K562 (cell line): ENCODE measurements at regions not wholly inside any gene's neighbourhood (a gene's known extent, or its start where the extent isn't known, plus 50 kb on each side); places are given as distances from the start of the nearest gene placed in this dataset.

Source experiments
- ATF7 ChIP-seq: fragments of 450-650 bp; IDR thresholded peaks from 2 replicates; pipeline ENCODE4 v1.7.1; 2014; ENCODE audit warnings: mild to moderate bottlenecking, moderate library complexity
- CBX5 ChIP-seq: IDR thresholded peaks from 2 replicates; pipeline ENCODE4 v1.6.1; 2014; ENCODE audit warnings: low read depth, borderline replicate concordance
- DPF2 ChIP-seq: fragments of 450-650 bp; IDR thresholded peaks from 2 replicates; pipeline ENCODE4 v1.6.1; 2016
- FOXM1 ChIP-seq, 2 experiments: fragments of 450-650 bp in 1 of 2; sonication (generic) in 1 of 2; formaldehyde crosslinking in 1 of 2; IDR thresholded peaks; 2 replicates each; pipeline versions ENCODE4 v1.6.1 to v1.9.0; 2017 to 2022; ENCODE audit warnings: low read depth in 2 of 2, mild to moderate bottlenecking in 2 of 2, missing genetic modification reagents in 1 of 2, moderate library complexity in 1 of 2
- NFRKB ChIP-seq: fragments of 450-650 bp; IDR thresholded peaks from 2 replicates; pipeline ENCODE4 v1.6.1; 2016; ENCODE audit warnings: low read depth
- POLR2A ChIP-seq: fragments of 450-650 bp; conservative IDR thresholded peaks from 2 replicates; pipeline ENCODE4 v1.6.1; 2016
- ZC3H8 ChIP-seq: fragments of 450-650 bp; IDR thresholded peaks from 2 replicates; pipeline ENCODE4 v1.6.1; 2017
- ZNF239 ChIP-seq: fragments of 250-450 bp; sonication (Bioruptor Pico); IDR thresholded peaks from 2 replicates; pipeline ENCODE4 v1.4.0; 2020; ENCODE audit warnings: mild to moderate bottlenecking
- ZNF766 ChIP-seq: fragments of 200-800 bp; sonication (Bioruptor generic); conservative IDR thresholded peaks from 2 replicates; pipeline ENCODE4 v1.6.1; 2016; ENCODE audit warnings: missing genetic modification characterization, missing compliant biosample characterization
- TF ChIP-seq, protein P1 (sequence below), 3 experiments: IDR thresholded peaks in 2 of 3; conservative IDR thresholded peaks in 1 of 3; 2 replicates each; pipeline ENCODE4 v1.5.1; 2011 to 2012; ENCODE audit warnings: low read length in 3 of 3, mild to moderate bottlenecking in 3 of 3, control low read depth in 2 of 3, improper control_type of control experiment in 1 of 3, inconsistent platforms in 1 of 3, low read depth in 1 of 3, mixed read lengths in 1 of 3, moderate library complexity in 1 of 3; ENCODE audit not compliant: insufficient read depth in 2 of 3
- TF ChIP-seq, protein P2 (sequence below): sonication (generic); formaldehyde crosslinking; IDR thresholded peaks from 2 replicates; pipeline ENCODE4 v1.8.0; 2022; ENCODE audit warnings: missing genetic modification reagents, mild to moderate bottlenecking, borderline replicate concordance
- TF ChIP-seq, protein P3 (sequence below): fragments of 200-800 bp; sonication (Bioruptor generic); IDR thresholded peaks from 2 replicates; pipeline ENCODE4 v1.6.1; 2016; ENCODE audit warnings: missing genetic modification characterization, missing compliant biosample characterization
- TF ChIP-seq, protein P4 (sequence below): fragments of 450-650 bp; IDR thresholded peaks from 2 replicates; pipeline ENCODE4 v1.6.1; 2016; ENCODE audit warnings: missing biosample characterization, missing genetic modification characterization
- TF ChIP-seq, protein P5 (sequence below): IDR thresholded peaks from 2 replicates; pipeline ENCODE4 v1.6.1; 2011; ENCODE audit not compliant: insufficient read length; ENCODE audit errors: extremely low read depth

DNA sequence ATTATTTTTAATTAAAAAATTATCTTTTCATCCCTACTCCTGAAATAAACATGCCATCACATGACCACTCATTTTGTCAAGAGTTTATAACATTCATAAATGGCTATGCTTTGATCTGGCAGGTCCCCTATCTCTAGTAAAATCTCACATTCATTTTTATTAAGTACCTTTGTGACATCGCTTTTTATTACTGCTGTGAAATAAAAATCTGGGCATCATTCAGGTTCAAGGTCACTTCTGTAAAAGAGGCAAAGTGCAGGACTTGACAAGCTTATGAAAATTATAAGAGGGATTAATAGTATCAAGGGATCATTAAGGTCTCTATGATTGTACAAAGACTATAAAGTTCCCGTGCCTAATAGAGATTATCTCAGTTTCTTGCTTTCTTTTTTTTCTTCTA, 416.8 kb upstream of the SEMA3A start:
- TF ChIP-seq POLR2A (no peak), ZNF766 (CRISPR knock-in tag) (no peak), FOXM1 (IDR thresholded peaks at IDR 0.05; ENCODE audit: low read depth) (no peak), FOXM1 (CRISPR knock-in tag; IDR thresholded peaks at IDR 0.05; ENCODE audit: low read depth) (no peak), ZNF239 (CRISPR knock-in tag) (no peak), ATF7 (no peak), CBX5 (no peak), NFRKB (no peak), DPF2 (no peak), ZC3H8 (no peak)
- TF ChIP-seq, protein P1, sequence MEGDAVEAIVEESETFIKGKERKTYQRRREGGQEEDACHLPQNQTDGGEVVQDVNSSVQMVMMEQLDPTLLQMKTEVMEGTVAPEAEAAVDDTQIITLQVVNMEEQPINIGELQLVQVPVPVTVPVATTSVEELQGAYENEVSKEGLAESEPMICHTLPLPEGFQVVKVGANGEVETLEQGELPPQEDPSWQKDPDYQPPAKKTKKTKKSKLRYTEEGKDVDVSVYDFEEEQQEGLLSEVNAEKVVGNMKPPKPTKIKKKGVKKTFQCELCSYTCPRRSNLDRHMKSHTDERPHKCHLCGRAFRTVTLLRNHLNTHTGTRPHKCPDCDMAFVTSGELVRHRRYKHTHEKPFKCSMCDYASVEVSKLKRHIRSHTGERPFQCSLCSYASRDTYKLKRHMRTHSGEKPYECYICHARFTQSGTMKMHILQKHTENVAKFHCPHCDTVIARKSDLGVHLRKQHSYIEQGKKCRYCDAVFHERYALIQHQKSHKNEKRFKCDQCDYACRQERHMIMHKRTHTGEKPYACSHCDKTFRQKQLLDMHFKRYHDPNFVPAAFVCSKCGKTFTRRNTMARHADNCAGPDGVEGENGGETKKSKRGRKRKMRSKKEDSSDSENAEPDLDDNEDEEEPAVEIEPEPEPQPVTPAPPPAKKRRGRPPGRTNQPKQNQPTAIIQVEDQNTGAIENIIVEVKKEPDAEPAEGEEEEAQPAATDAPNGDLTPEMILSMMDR (IDR thresholded peaks at IDR 0.05 in 2 of 3, conservative IDR thresholded peaks at IDR 0.05 in 1 of 3; ENCODE audit: insufficient read depth in 2 of 3, low read depth in 1 of 3, low read length in 3 of 3): no peak
- TF ChIP-seq, protein P2, sequence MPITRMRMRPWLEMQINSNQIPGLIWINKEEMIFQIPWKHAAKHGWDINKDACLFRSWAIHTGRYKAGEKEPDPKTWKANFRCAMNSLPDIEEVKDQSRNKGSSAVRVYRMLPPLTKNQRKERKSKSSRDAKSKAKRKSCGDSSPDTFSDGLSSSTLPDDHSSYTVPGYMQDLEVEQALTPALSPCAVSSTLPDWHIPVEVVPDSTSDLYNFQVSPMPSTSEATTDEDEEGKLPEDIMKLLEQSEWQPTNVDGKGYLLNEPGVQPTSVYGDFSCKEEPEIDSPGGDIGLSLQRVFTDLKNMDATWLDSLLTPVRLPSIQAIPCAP (CRISPR knock-in tag): no peak
- TF ChIP-seq, protein P3, sequence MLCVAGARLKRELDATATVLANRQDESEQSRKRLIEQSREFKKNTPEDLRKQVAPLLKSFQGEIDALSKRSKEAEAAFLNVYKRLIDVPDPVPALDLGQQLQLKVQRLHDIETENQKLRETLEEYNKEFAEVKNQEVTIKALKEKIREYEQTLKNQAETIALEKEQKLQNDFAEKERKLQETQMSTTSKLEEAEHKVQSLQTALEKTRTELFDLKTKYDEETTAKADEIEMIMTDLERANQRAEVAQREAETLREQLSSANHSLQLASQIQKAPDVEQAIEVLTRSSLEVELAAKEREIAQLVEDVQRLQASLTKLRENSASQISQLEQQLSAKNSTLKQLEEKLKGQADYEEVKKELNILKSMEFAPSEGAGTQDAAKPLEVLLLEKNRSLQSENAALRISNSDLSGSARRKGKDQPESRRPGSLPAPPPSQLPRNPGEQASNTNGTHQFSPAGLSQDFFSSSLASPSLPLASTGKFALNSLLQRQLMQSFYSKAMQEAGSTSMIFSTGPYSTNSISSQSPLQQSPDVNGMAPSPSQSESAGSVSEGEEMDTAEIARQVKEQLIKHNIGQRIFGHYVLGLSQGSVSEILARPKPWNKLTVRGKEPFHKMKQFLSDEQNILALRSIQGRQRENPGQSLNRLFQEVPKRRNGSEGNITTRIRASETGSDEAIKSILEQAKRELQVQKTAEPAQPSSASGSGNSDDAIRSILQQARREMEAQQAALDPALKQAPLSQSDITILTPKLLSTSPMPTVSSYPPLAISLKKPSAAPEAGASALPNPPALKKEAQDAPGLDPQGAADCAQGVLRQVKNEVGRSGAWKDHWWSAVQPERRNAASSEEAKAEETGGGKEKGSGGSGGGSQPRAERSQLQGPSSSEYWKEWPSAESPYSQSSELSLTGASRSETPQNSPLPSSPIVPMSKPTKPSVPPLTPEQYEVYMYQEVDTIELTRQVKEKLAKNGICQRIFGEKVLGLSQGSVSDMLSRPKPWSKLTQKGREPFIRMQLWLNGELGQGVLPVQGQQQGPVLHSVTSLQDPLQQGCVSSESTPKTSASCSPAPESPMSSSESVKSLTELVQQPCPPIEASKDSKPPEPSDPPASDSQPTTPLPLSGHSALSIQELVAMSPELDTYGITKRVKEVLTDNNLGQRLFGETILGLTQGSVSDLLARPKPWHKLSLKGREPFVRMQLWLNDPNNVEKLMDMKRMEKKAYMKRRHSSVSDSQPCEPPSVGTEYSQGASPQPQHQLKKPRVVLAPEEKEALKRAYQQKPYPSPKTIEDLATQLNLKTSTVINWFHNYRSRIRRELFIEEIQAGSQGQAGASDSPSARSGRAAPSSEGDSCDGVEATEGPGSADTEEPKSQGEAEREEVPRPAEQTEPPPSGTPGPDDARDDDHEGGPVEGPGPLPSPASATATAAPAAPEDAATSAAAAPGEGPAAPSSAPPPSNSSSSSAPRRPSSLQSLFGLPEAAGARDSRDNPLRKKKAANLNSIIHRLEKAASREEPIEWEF (CRISPR knock-in tag): no peak
- TF ChIP-seq, protein P4, sequence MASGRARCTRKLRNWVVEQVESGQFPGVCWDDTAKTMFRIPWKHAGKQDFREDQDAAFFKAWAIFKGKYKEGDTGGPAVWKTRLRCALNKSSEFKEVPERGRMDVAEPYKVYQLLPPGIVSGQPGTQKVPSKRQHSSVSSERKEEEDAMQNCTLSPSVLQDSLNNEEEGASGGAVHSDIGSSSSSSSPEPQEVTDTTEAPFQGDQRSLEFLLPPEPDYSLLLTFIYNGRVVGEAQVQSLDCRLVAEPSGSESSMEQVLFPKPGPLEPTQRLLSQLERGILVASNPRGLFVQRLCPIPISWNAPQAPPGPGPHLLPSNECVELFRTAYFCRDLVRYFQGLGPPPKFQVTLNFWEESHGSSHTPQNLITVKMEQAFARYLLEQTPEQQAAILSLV (tag): no peak
- TF ChIP-seq, protein P5, sequence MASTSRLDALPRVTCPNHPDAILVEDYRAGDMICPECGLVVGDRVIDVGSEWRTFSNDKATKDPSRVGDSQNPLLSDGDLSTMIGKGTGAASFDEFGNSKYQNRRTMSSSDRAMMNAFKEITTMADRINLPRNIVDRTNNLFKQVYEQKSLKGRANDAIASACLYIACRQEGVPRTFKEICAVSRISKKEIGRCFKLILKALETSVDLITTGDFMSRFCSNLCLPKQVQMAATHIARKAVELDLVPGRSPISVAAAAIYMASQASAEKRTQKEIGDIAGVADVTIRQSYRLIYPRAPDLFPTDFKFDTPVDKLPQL: no peak
